ENCODE measurements at regions not wholly inside any gene's neighbourhood (a gene's known extent, or its start where the extent isn't known, plus 50 kb on each side); places are given as distances from the start of the nearest gene placed in this dataset.
A peak's percentile ranks its signal among the peaks of the same experiment; 100 is the strongest.

DNA sequence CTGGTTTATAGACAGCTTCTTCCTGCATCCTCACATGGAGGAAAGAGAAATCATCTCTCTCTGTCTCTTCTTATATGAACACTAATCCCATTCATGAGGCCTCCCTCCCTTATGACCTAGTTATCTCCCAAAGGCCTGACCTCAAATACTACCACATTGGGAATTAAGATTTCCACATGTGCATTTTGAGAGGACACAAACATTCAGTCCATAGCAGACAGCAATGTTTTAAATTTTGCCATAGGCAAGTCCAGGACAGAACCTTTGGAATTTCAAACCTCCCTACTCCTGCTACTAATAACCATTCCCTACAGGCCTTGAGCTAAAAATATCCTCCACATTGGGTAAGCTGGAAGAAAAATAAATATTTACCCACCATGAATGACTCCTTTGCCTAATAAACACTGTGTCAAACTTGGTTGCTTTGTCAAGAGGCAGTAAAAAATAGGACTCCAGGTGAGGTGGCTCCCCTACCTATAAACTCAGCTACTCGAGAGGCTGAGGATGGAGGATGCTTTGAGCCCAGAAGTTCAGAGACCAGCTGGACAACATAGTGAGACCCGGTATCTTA, 113.7 kb downstream of the ZNF281 start (continued):
- TF ChIP-seq, protein P1, sequence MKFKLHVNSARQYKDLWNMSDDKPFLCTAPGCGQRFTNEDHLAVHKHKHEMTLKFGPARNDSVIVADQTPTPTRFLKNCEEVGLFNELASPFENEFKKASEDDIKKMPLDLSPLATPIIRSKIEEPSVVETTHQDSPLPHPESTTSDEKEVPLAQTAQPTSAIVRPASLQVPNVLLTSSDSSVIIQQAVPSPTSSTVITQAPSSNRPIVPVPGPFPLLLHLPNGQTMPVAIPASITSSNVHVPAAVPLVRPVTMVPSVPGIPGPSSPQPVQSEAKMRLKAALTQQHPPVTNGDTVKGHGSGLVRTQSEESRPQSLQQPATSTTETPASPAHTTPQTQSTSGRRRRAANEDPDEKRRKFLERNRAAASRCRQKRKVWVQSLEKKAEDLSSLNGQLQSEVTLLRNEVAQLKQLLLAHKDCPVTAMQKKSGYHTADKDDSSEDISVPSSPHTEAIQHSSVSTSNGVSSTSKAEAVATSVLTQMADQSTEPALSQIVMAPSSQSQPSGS (CRISPR knock-in tag; IDR thresholded peaks at IDR 0.05), result no peak
- TF ChIP-seq KAT8 (CRISPR knock-in tag; IDR thresholded peaks at IDR 0.05), result peak; percentile 29; the same call in 1 of the 2 replicates
- no peak for TF ChIP-seq MED13 (CRISPR knock-in tag; IDR thresholded peaks at IDR 0.05)
- TF ChIP-seq, protein P2, sequence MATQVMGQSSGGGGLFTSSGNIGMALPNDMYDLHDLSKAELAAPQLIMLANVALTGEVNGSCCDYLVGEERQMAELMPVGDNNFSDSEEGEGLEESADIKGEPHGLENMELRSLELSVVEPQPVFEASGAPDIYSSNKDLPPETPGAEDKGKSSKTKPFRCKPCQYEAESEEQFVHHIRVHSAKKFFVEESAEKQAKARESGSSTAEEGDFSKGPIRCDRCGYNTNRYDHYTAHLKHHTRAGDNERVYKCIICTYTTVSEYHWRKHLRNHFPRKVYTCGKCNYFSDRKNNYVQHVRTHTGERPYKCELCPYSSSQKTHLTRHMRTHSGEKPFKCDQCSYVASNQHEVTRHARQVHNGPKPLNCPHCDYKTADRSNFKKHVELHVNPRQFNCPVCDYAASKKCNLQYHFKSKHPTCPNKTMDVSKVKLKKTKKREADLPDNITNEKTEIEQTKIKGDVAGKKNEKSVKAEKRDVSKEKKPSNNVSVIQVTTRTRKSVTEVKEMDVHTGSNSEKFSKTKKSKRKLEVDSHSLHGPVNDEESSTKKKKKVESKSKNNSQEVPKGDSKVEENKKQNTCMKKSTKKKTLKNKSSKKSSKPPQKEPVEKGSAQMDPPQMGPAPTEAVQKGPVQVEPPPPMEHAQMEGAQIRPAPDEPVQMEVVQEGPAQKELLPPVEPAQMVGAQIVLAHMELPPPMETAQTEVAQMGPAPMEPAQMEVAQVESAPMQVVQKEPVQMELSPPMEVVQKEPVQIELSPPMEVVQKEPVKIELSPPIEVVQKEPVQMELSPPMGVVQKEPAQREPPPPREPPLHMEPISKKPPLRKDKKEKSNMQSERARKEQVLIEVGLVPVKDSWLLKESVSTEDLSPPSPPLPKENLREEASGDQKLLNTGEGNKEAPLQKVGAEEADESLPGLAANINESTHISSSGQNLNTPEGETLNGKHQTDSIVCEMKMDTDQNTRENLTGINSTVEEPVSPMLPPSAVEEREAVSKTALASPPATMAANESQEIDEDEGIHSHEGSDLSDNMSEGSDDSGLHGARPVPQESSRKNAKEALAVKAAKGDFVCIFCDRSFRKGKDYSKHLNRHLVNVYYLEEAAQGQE (IDR thresholded peaks at IDR 0.05; ENCODE audit: borderline replicate concordance in 1 of 2, low read depth in 1 of 2, low read length in 2 of 2), result no peak
- no peak for TF ChIP-seq CREB1 (IDR thresholded peaks at IDR 0.05)
- TF ChIP-seq CREB1 (CRISPR knock-in tag; IDR thresholded peaks at IDR 0.05), result no peak
- TF ChIP-seq RARA (CRISPR knock-in tag; IDR thresholded peaks at IDR 0.05), result peak; percentile 76
- TF ChIP-seq TGIF2 (CRISPR knock-in tag; IDR thresholded peaks at IDR 0.05), result no peak
- peak; percentile 88; the same call in 1 of the 2 replicates for TF ChIP-seq HMG20A (CRISPR knock-in tag; IDR thresholded peaks at IDR 0.05; ENCODE audit: borderline replicate concordance)
- no peak for TF ChIP-seq ZSCAN20 (CRISPR knock-in tag; IDR thresholded peaks at IDR 0.05; ENCODE audit: borderline replicate concordance)
- TF ChIP-seq SPEN (CRISPR knock-in tag; IDR thresholded peaks at IDR 0.05; ENCODE audit: low read depth), result no peak
- peak; percentile 42 for TF ChIP-seq SKI (IDR thresholded peaks at IDR 0.05; ENCODE audit: partially characterized antibody)
- peak; percentile 61; the same call in 1 of the 2 replicates for TF ChIP-seq FOXK1 (CRISPR knock-in tag; IDR thresholded peaks at IDR 0.05; ENCODE audit: borderline replicate concordance, low read depth)
- no peak for TF ChIP-seq ZNF253 (CRISPR knock-in tag; IDR thresholded peaks at IDR 0.05; ENCODE audit: borderline replicate concordance)
- TF ChIP-seq SP4 (CRISPR knock-in tag; IDR thresholded peaks at IDR 0.05), result no peak
- no peak for TF ChIP-seq HOXA9 (CRISPR knock-in tag; IDR thresholded peaks at IDR 0.05; ENCODE audit: borderline replicate concordance)
- no peak for TF ChIP-seq ZNF720 (CRISPR knock-in tag; IDR thresholded peaks at IDR 0.05)
- 0 out of 2 replicates have a peak, but pooled peaks have one; percentile 23 for TF ChIP-seq NR2F2 (IDR thresholded peaks at IDR 0.05; ENCODE audit: borderline replicate concordance, low read depth)
- TF ChIP-seq, protein P3, sequence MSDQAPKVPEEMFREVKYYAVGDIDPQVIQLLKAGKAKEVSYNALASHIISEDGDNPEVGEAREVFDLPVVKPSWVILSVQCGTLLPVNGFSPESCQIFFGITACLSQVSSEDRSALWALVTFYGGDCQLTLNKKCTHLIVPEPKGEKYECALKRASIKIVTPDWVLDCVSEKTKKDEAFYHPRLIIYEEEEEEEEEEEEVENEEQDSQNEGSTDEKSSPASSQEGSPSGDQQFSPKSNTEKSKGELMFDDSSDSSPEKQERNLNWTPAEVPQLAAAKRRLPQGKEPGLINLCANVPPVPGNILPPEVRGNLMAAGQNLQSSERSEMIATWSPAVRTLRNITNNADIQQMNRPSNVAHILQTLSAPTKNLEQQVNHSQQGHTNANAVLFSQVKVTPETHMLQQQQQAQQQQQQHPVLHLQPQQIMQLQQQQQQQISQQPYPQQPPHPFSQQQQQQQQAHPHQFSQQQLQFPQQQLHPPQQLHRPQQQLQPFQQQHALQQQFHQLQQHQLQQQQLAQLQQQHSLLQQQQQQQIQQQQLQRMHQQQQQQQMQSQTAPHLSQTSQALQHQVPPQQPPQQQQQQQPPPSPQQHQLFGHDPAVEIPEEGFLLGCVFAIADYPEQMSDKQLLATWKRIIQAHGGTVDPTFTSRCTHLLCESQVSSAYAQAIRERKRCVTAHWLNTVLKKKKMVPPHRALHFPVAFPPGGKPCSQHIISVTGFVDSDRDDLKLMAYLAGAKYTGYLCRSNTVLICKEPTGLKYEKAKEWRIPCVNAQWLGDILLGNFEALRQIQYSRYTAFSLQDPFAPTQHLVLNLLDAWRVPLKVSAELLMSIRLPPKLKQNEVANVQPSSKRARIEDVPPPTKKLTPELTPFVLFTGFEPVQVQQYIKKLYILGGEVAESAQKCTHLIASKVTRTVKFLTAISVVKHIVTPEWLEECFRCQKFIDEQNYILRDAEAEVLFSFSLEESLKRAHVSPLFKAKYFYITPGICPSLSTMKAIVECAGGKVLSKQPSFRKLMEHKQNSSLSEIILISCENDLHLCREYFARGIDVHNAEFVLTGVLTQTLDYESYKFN (CRISPR knock-in tag; conservative IDR thresholded peaks at IDR 0.05), result peak; percentile 89
- TF ChIP-seq ZFP36L2 (CRISPR knock-in tag; IDR thresholded peaks at IDR 0.05), result no peak
- TF ChIP-seq PITX1 (CRISPR knock-in tag; IDR thresholded peaks at IDR 0.05), result peak; percentile 20; the same call in 1 of the 2 replicates
- peak; percentile 66; the same call in 1 of the 2 replicates for TF ChIP-seq IRF2 (CRISPR knock-in tag; IDR thresholded peaks at IDR 0.05)

All from HepG2 (cell line).